GM23248 (cell line): ENCODE measurements at regions not wholly inside any gene's neighbourhood (a gene's known extent, or its start where the extent isn't known, plus 50 kb on each side); places are given as distances from the start of the nearest gene placed in this dataset.
"Not testable (repeated sequence)": the region's sequence is repeated elsewhere in the genome, so short reads cannot be mapped to it uniquely, and the experiment has no call there.

Experiments used
- DNase-seq: peaks from one replicate; pipeline ENCODE4 v3.0.0-alpha.2; 2015
- H2AFZ ChIP-seq: fragments of 200-600 bp; sonication (generic); 2 replicates; pipeline ENCODE4 v1.6.1; 2016; ENCODE audit warnings: antibody characterized with exemption
- H3F3A ChIP-seq: fragments of 200-600 bp; sonication (generic); 2 replicates; pipeline ENCODE4 v1.6.1; 2016; ENCODE audit warnings: mild to moderate bottlenecking, antibody characterized with exemption, mixed run types; ENCODE audit not compliant: insufficient read depth
- H3K27ac ChIP-seq: fragments of 200-600 bp; sonication (generic); 2 replicates; pipeline ENCODE4 v1.5.1; 2016; ENCODE audit warnings: mild to moderate bottlenecking
- H3K27me3 ChIP-seq: fragments of 200-600 bp; sonication (generic); replicated peaks from 2 replicates; pipeline ENCODE4 v1.6.1; 2016; ENCODE audit warnings: mild to moderate bottlenecking; ENCODE audit not compliant: insufficient read depth
- H3K36me3 ChIP-seq: fragments of 200-600 bp; sonication (generic); 2 replicates; pipeline ENCODE4 v1.6.1; 2016; ENCODE audit warnings: low read depth, mild to moderate bottlenecking
- H3K4me1 ChIP-seq: fragments of 200-600 bp; sonication (generic); 2 replicates; pipeline ENCODE4 v1.6.1; 2016; ENCODE audit warnings: mild to moderate bottlenecking; ENCODE audit not compliant: insufficient read depth
- H3K4me2 ChIP-seq: fragments of 200-600 bp; sonication (generic); one replicate; pipeline ENCODE4 v1.6.1; 2016; ENCODE audit warnings: mild to moderate bottlenecking; ENCODE audit not compliant: unreplicated experiment
- H3K4me3 ChIP-seq: fragments of 200-600 bp; sonication (generic); 2 replicates; pipeline ENCODE4 v1.5.1; 2016; ENCODE audit warnings: mild to moderate bottlenecking
- H3K79me2 ChIP-seq: fragments of 200-600 bp; sonication (generic); 2 replicates; pipeline ENCODE4 v1.6.1; 2016; ENCODE audit warnings: mild to moderate bottlenecking; ENCODE audit not compliant: insufficient read depth
- H3K9ac ChIP-seq: fragments of 200-600 bp; sonication (generic); 2 replicates; pipeline ENCODE4 v1.6.1; 2016; ENCODE audit warnings: mild to moderate bottlenecking
- H3K9me2 ChIP-seq: fragments of 200-600 bp; sonication (generic); 2 replicates; pipeline ENCODE4 v1.6.1; 2016; ENCODE audit warnings: mixed run types, mild to moderate bottlenecking, moderate library complexity; ENCODE audit not compliant: insufficient read depth
- H3K9me3 ChIP-seq: fragments of 200-600 bp; sonication (generic); one replicate; pipeline ENCODE4 v1.6.1; 2017; ENCODE audit warnings: low read depth
- H4K20me1 ChIP-seq: fragments of 200-600 bp; sonication (generic); 2 replicates; pipeline ENCODE4 v1.6.0; 2016; ENCODE audit not compliant: insufficient read depth
- EZH2 ChIP-seq: fragments of 200-600 bp; sonication (generic); IDR thresholded peaks from 2 replicates; pipeline ENCODE4 v1.6.1; 2018; ENCODE audit warnings: antibody characterized with exemption, mild to moderate bottlenecking; ENCODE audit not compliant: insufficient read depth, poor library complexity, severe bottlenecking
- EZH2phosphoT487 ChIP-seq: fragments of 200-600 bp; sonication (generic); IDR thresholded peaks from 2 replicates; pipeline ENCODE4 v1.6.1; 2018; ENCODE audit warnings: antibody characterized with exemption, moderate library complexity, mild to moderate bottlenecking, low read depth; ENCODE audit not compliant: insufficient read depth
- WGBS, 2 experiments: methylation state at CpG; one replicate each; pipeline ENCODE4 v1.1.6; 2015 to 2017; ENCODE audit warnings: low lambda C conversion rate in 2 of 2, low coverage in 1 of 2; ENCODE audit errors: missing lambda C conversion rate in 2 of 2; 5-methylcytosine and 5-hydroxymethylcytosine counted together
- in situ Hi-C: fragments of 300-500 bp; cut with MboI; formaldehyde crosslinking; loops from 2 replicates; pipeline ENCODE4 v1.15.0; 2020

GRCh38 chr20:55333798-55334197 is 671.5 kb downstream of the CBLN4 start:
- H3K79me2 ChIP-seq = no peaks in the 10 kb centered on the region
- TF ChIP-seq EZH2phosphoT487 (no peak), EZH2 (no peak)
- in situ Hi-C loops = no loop called here
- no peaks in the 10 kb centered on the region for H3K4me1 ChIP-seq
- no peak overlapping the region for H2AFZ ChIP-seq
- no peak overlapping the region for H3K4me2 ChIP-seq
- no peaks in the 10 kb centered on the region for H3K9me3 ChIP-seq
- no peak overlapping the region for H3K9ac ChIP-seq
- H4K20me1 ChIP-seq = no peaks in the 10 kb centered on the region
- no peaks in the 10 kb centered on the region for H3K36me3 ChIP-seq
- no peak overlapping the region for H3K4me3 ChIP-seq
- H3F3A ChIP-seq = no peaks in the 10 kb centered on the region
- WGBS, 2 experiments = 9% methylated on average over 2 of the region's 2 CpGs
- no peak for DNase-seq
- no peak overlapping the region for H3K27ac ChIP-seq
- H3K27me3 ChIP-seq = no peaks in the 10 kb centered on the region
- H3K9me2 ChIP-seq = no peaks in the 10 kb centered on the region

DNA sequence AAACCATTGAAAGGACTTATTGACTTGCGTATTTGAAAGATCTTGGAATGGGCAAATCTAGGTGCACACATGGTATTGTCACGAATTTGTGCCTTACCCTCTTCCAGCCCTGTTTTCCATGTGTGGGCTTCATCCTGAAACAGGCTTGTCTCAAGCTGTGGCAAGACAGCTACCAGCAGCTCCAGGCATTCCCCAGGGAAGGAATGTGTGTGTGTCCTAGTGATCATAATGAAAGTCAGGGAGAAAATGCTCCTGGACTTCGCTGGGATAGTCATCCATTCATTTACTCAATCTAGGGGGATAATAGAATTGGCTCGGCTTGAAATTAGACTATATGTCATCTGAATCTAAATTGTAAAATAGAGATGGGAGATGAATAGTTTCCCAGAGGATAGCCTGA is 676.2 kb downstream of the CBLN4 start:
- H3K9ac ChIP-seq = no peak overlapping the region
- H3K4me1 ChIP-seq = no peaks in the 10 kb centered on the region
- no peak for DNase-seq
- H2AFZ ChIP-seq = no peak overlapping the region
- H3K9me3 ChIP-seq = no peaks in the 10 kb centered on the region
- no peaks in the 10 kb centered on the region for H4K20me1 ChIP-seq
- no peak overlapping the region for H3K4me3 ChIP-seq
- 1 to 4% methylated on average over 4 of the region's 4 CpGs for WGBS, 2 experiments
- no peaks in the 10 kb centered on the region for H3F3A ChIP-seq
- TF ChIP-seq EZH2phosphoT487 = no peak
- no peak for TF ChIP-seq EZH2
- no peaks in the 10 kb centered on the region for H3K79me2 ChIP-seq
- H3K36me3 ChIP-seq = no peaks in the 10 kb centered on the region
- no peaks in the 10 kb centered on the region for H3K9me2 ChIP-seq
- in situ Hi-C loops = no loop called here
- no peak overlapping the region for H3K27ac ChIP-seq
- no peak overlapping the region for H3K4me2 ChIP-seq
- no peaks in the 10 kb centered on the region for H3K27me3 ChIP-seq

GRCh38 chr20:55322745-55323144 is 682.6 kb downstream of the CBLN4 start:
- Histone ChIP-seq H3K27me3 (no peaks in the 10 kb centered on the region), H3K36me3 (no peaks in the 10 kb centered on the region), H3K9me3 (no peaks in the 10 kb centered on the region), H3F3A (no peaks in the 10 kb centered on the region), H3K79me2 (no peaks in the 10 kb centered on the region), H2AFZ (no peak overlapping the region), H3K9ac (no peak overlapping the region), H3K4me3 (no peak overlapping the region), H3K4me2 (no peak overlapping the region), H3K9me2 (no peaks in the 10 kb centered on the region), H3K27ac (no peak overlapping the region), H4K20me1 (no peaks in the 10 kb centered on the region), H3K4me1 (no peaks in the 10 kb centered on the region)
- no peak for DNase-seq
- no peak for TF ChIP-seq EZH2phosphoT487
- TF ChIP-seq EZH2 = no peak
- in situ Hi-C loops = no loop called here
- 0% methylated on average over 2 of the region's 2 CpGs for WGBS, 2 experiments

- Histone ChIP-seq H3K36me3 (no peaks in the 10 kb centered on the region), H3K9me2 (no peaks in the 10 kb centered on the region), H3K9me3 (peaks cover 4% of the 10 kb centered on the region), H4K20me1 (no peaks in the 10 kb centered on the region), H3K79me2 (no peaks in the 10 kb centered on the region), H3K27ac (no peak overlapping the region), H3K4me1 (no peaks in the 10 kb centered on the region), H3K4me2 (no peak overlapping the region), H3K27me3 (no peaks in the 10 kb centered on the region), H2AFZ (no peak overlapping the region), H3K9ac (no peak overlapping the region), H3F3A (no peaks in the 10 kb centered on the region), H3K4me3 (no peak overlapping the region)
- 2 to 5% methylated on average over 1 of the region's 1 CpG for WGBS, 2 experiments
- DNase-seq = no peak
- in situ Hi-C loops = no loop called here
- TF ChIP-seq EZH2 (no peak), EZH2phosphoT487 (no peak)
Measured at GRCh38 chr20:55316753-55317152, 688.6 kb downstream of the CBLN4 start.

- H3K9me2 ChIP-seq, H4K20me1 ChIP-seq, H3K9me3 ChIP-seq, H3K4me1 ChIP-seq, H2AFZ ChIP-seq, H3K79me2 ChIP-seq, H3K4me3 ChIP-seq, H3K4me2 ChIP-seq, H3K36me3 ChIP-seq, in situ Hi-C loops, DNase-seq, H3K27me3 ChIP-seq, H3K9ac ChIP-seq, H3K27ac ChIP-seq, H3F3A ChIP-seq: not testable (repeated sequence)
Measured at GRCh38 chr20:55310844-55311243, 694.5 kb downstream of the CBLN4 start.
